A673 (cell line): ENCODE measurements at regions not wholly inside any gene's neighbourhood (a gene's known extent, or its start where the extent isn't known, plus 50 kb on each side); places are given as distances from the start of the nearest gene placed in this dataset.

Source experiments
- BruUV-seq: library from RNA; stranded (reverse); fragments of 400-500 nt; replicated peaks from 2 replicates; lab custom pipeline; 2021; lab: Mats Ljungman, UMichigan
- CTCF ChIA-PET: fragments of 300-600 bp; sonication (Branson Sonifier 250); formaldehyde crosslinking; loops from one replicate; lab custom pipeline; 2022; ENCODE audit warnings: antibody characterized with exemption; lab: Charles Lee
- POLR2A ChIA-PET: fragments of 300-600 bp; sonication (Branson Sonifier 250); formaldehyde crosslinking; loops from one replicate; lab custom pipeline; 2022; ENCODE audit warnings: antibody characterized with exemption; ENCODE audit not compliant: low non-redundant PET; lab: Charles Lee
- DNase-seq: peaks from one replicate; pipeline ENCODE4 v3.0.0-alpha.2; 2015; ENCODE audit warnings: low spot score
- H3K27ac ChIP-seq: fragments of 200-600 bp; sonication (generic); 2 replicates; pipeline ENCODE4 v1.5.1; 2016; ENCODE audit warnings: mixed run types, low read depth, mild to moderate bottlenecking, mixed read lengths, antibody characterized with exemption, low read length; ENCODE audit not compliant: poor library complexity, severe bottlenecking
- H3K27me3 ChIP-seq: fragments of 200-600 bp; sonication (generic); replicated peaks from 2 replicates; pipeline ENCODE4 v1.6.1; 2017; ENCODE audit warnings: mixed run types, low read depth, mild to moderate bottlenecking, mixed read lengths, antibody characterized with exemption, low read length; ENCODE audit not compliant: insufficient read depth, poor library complexity
- H3K36me3 ChIP-seq: fragments of 200-600 bp; sonication (generic); 2 replicates; pipeline ENCODE4 v1.6.1; 2016; ENCODE audit warnings: mixed run types, mild to moderate bottlenecking, mixed read lengths, antibody characterized with exemption, low read length; ENCODE audit not compliant: insufficient read depth, poor library complexity, severe bottlenecking
- H3K4me1 ChIP-seq: fragments of 200-600 bp; sonication (generic); 2 replicates; pipeline ENCODE4 v1.6.1; 2017; ENCODE audit warnings: mixed run types, mild to moderate bottlenecking, mixed read lengths, antibody characterized with exemption, low read length; ENCODE audit not compliant: insufficient read depth, poor library complexity, severe bottlenecking
- H3K4me3 ChIP-seq: fragments of 200-600 bp; sonication (generic); 2 replicates; pipeline ENCODE4 v1.5.1; 2016; ENCODE audit warnings: low read depth, mixed run types, mild to moderate bottlenecking, mixed read lengths, low read length; ENCODE audit not compliant: poor library complexity, severe bottlenecking
- H3K9me3 ChIP-seq: fragments of 200-600 bp; sonication (generic); 2 replicates; pipeline ENCODE4 v1.6.1; 2016; ENCODE audit warnings: mixed run types, low read depth, mild to moderate bottlenecking, mixed read lengths, antibody characterized with exemption, low read length; ENCODE audit not compliant: poor library complexity, severe bottlenecking
- EZH2 ChIP-seq: fragments of 200-600 bp; sonication (generic); IDR thresholded peaks from 2 replicates; pipeline ENCODE4 v1.6.1; 2017; ENCODE audit warnings: borderline replicate concordance, low read depth, mild to moderate bottlenecking, mixed read lengths, antibody characterized with exemption, low read length; ENCODE audit not compliant: poor library complexity, severe bottlenecking
- intact Hi-C: fragments of 100-400 bp; cut with micrococcal nuclease; formaldehyde crosslinking; loops from one replicate; pipeline ENCODE4 v1.10.0; 2022; ENCODE audit not compliant: unreplicated experiment
- TF ChIP-seq, protein P1 (sequence below): fragments of 300-800, 200-600 bp; sonication (generic); conservative IDR thresholded peaks from 2 replicates; pipeline ENCODE4 v1.5.1; 2017; ENCODE audit warnings: low read depth, mild to moderate bottlenecking, antibody characterized with exemption, low read length, moderate library complexity, mixed read lengths

DNA sequence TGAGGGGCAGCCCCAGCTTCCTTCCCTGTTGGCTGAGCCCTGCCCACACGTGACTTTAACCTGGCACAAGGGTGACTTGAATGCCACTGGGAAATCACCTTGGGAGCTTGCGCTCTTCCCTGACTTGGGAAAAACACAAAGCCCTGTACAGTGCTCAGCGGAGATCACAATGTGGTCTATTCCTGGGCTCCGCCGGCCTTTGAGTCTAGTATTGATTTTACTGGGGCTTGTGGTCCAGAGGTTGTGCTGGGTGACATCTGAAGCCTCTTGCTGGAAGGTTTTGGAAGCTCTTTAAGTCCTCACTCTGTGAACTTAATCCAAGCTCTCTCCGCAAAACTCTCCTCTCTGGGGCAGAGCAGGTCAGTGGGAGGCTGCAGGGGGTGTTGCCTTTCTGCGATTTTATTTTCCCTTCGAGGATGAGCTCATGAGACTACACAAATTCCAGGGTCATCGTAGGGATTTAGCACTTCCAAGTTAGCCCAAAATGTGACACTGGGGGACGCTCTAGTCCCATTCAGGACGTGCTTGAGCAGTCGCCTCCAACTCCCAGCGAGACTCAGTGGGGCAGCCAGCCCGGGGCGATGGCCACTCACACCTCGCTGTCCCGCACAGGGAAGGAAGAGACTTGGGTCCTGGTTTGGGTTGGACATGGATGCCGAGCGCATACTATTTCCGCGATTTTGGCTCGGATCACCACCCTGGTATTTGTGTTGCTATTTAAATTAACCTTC is 291.9 kb upstream of the AJAP1 start:
- no TSS peak for BruUV-seq
- no peaks in the 10 kb centered on the region for H3K27me3 ChIP-seq
- DNase-seq: no peak
- no peaks in the 10 kb centered on the region for H3K36me3 ChIP-seq
- POLR2A ChIA-PET: no interaction called here
- H3K27ac ChIP-seq: no peak overlapping the region
- no peaks in the 10 kb centered on the region for H3K4me1 ChIP-seq
- CTCF ChIA-PET: no interaction called here
- TF ChIP-seq, protein P1, sequence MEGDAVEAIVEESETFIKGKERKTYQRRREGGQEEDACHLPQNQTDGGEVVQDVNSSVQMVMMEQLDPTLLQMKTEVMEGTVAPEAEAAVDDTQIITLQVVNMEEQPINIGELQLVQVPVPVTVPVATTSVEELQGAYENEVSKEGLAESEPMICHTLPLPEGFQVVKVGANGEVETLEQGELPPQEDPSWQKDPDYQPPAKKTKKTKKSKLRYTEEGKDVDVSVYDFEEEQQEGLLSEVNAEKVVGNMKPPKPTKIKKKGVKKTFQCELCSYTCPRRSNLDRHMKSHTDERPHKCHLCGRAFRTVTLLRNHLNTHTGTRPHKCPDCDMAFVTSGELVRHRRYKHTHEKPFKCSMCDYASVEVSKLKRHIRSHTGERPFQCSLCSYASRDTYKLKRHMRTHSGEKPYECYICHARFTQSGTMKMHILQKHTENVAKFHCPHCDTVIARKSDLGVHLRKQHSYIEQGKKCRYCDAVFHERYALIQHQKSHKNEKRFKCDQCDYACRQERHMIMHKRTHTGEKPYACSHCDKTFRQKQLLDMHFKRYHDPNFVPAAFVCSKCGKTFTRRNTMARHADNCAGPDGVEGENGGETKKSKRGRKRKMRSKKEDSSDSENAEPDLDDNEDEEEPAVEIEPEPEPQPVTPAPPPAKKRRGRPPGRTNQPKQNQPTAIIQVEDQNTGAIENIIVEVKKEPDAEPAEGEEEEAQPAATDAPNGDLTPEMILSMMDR: no peak
- no peak for TF ChIP-seq EZH2
- H3K9me3 ChIP-seq: peaks cover 7% of the 10 kb centered on the region
- no peak overlapping the region for H3K4me3 ChIP-seq
- intact Hi-C loops: no loop called here

DNA sequence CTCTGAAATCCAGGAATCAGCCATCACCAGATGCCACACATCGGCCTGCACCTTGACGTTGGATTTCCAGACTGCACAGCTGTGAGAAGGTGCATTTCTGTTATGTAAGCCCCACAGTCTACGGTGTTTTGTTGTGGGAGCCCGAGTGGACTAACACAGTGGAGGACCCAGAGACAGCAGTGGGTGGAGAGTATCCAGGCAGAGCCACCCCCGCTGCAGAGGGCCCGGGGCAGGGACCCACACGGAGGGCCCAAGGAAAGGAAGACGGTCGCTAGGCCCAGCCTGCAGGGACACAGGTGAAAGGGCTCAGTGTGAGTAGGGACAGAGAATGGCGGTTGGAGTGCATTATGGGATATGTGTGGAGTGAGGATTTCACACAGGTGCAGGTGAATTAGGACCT is 288.3 kb upstream of the AJAP1 start:
- intact Hi-C loops: no loop called here
- no peak for TF ChIP-seq EZH2
- TF ChIP-seq, protein P1: no peak
- Histone ChIP-seq H3K9me3 (peaks cover 10% of the 10 kb centered on the region), H3K36me3 (no peaks in the 10 kb centered on the region), H3K27me3 (no peaks in the 10 kb centered on the region), H3K4me3 (no peak overlapping the region), H3K4me1 (no peaks in the 10 kb centered on the region), H3K27ac (no peak overlapping the region)
- ChIA-PET CTCF (no interaction called here), POLR2A (no interaction called here)
- no TSS peak for BruUV-seq
- DNase-seq: no peak

DNA sequence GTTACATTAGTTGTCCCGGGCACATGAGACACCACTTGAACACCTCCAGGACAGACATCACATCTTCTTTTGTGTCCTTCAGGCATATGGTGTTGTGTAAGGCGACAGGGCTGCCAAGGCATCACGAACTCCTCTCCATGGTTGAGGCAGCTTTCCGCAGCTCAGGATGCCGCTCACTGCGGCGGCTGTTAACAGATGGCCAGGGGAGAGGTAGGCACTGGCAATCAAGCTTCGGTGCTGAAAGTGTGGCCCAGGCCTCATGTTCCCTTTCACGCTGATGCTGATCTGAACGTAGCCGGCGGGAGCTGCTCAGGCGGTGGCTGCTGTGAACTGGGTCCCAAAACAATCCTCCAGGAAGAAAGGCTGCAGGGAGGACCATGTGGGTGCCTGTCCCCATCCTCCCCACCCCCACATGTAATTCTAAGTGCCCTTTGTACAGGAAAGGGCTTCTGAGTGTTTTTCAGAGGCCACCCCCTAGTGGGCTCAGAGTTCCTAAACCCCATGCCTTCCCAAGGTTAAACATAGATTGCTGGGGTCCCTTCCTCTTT is 287.1 kb upstream of the AJAP1 start:
- no TSS peak for BruUV-seq
- DNase-seq: no peak
- no peaks in the 10 kb centered on the region for H3K36me3 ChIP-seq
- POLR2A ChIA-PET: no interaction called here
- no peak overlapping the region for H3K4me3 ChIP-seq
- intact Hi-C loops: no loop called here
- no peak overlapping the region for H3K27ac ChIP-seq
- CTCF ChIA-PET: no interaction called here
- H3K4me1 ChIP-seq: no peaks in the 10 kb centered on the region
- peaks cover 10% of the 10 kb centered on the region for H3K9me3 ChIP-seq
- no peaks in the 10 kb centered on the region for H3K27me3 ChIP-seq
- no peak for TF ChIP-seq EZH2
- TF ChIP-seq, protein P1: no peak
